ENCODE measurements at regions not wholly inside any gene's neighbourhood (a gene's known extent, or its start where the extent isn't known, plus 50 kb on each side); places are given as distances from the start of the nearest gene placed in this dataset.

DNA sequence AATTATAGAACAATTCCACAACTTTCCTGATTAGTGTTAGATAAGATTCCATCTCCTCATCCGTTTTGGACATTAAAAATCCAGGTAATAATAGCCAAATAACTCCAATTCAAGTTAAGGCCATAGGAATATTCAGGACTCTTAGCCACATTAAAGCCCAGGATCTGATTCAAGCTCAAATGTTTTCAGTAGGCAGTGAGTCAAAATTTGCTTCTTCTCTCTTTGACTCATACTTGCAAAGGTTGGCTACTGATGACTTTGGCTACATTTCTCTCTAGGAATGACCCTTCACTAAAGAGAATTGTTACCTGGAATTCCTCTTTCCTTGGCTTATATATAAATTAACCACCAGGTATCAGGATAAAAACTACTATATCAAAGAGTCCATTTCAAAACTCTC is 354.9 kb upstream of the HS3ST1 start (continued):
- TF ChIP-seq, protein P1, sequence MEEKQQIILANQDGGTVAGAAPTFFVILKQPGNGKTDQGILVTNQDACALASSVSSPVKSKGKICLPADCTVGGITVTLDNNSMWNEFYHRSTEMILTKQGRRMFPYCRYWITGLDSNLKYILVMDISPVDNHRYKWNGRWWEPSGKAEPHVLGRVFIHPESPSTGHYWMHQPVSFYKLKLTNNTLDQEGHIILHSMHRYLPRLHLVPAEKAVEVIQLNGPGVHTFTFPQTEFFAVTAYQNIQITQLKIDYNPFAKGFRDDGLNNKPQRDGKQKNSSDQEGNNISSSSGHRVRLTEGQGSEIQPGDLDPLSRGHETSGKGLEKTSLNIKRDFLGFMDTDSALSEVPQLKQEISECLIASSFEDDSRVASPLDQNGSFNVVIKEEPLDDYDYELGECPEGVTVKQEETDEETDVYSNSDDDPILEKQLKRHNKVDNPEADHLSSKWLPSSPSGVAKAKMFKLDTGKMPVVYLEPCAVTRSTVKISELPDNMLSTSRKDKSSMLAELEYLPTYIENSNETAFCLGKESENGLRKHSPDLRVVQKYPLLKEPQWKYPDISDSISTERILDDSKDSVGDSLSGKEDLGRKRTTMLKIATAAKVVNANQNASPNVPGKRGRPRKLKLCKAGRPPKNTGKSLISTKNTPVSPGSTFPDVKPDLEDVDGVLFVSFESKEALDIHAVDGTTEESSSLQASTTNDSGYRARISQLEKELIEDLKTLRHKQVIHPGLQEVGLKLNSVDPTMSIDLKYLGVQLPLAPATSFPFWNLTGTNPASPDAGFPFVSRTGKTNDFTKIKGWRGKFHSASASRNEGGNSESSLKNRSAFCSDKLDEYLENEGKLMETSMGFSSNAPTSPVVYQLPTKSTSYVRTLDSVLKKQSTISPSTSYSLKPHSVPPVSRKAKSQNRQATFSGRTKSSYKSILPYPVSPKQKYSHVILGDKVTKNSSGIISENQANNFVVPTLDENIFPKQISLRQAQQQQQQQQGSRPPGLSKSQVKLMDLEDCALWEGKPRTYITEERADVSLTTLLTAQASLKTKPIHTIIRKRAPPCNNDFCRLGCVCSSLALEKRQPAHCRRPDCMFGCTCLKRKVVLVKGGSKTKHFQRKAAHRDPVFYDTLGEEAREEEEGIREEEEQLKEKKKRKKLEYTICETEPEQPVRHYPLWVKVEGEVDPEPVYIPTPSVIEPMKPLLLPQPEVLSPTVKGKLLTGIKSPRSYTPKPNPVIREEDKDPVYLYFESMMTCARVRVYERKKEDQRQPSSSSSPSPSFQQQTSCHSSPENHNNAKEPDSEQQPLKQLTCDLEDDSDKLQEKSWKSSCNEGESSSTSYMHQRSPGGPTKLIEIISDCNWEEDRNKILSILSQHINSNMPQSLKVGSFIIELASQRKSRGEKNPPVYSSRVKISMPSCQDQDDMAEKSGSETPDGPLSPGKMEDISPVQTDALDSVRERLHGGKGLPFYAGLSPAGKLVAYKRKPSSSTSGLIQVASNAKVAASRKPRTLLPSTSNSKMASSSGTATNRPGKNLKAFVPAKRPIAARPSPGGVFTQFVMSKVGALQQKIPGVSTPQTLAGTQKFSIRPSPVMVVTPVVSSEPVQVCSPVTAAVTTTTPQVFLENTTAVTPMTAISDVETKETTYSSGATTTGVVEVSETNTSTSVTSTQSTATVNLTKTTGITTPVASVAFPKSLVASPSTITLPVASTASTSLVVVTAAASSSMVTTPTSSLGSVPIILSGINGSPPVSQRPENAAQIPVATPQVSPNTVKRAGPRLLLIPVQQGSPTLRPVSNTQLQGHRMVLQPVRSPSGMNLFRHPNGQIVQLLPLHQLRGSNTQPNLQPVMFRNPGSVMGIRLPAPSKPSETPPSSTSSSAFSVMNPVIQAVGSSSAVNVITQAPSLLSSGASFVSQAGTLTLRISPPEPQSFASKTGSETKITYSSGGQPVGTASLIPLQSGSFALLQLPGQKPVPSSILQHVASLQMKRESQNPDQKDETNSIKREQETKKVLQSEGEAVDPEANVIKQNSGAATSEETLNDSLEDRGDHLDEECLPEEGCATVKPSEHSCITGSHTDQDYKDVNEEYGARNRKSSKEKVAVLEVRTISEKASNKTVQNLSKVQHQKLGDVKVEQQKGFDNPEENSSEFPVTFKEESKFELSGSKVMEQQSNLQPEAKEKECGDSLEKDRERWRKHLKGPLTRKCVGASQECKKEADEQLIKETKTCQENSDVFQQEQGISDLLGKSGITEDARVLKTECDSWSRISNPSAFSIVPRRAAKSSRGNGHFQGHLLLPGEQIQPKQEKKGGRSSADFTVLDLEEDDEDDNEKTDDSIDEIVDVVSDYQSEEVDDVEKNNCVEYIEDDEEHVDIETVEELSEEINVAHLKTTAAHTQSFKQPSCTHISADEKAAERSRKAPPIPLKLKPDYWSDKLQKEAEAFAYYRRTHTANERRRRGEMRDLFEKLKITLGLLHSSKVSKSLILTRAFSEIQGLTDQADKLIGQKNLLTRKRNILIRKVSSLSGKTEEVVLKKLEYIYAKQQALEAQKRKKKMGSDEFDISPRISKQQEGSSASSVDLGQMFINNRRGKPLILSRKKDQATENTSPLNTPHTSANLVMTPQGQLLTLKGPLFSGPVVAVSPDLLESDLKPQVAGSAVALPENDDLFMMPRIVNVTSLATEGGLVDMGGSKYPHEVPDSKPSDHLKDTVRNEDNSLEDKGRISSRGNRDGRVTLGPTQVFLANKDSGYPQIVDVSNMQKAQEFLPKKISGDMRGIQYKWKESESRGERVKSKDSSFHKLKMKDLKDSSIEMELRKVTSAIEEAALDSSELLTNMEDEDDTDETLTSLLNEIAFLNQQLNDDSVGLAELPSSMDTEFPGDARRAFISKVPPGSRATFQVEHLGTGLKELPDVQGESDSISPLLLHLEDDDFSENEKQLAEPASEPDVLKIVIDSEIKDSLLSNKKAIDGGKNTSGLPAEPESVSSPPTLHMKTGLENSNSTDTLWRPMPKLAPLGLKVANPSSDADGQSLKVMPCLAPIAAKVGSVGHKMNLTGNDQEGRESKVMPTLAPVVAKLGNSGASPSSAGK (IDR thresholded peaks at IDR 0.05): no peak
- TF ChIP-seq, protein P2, sequence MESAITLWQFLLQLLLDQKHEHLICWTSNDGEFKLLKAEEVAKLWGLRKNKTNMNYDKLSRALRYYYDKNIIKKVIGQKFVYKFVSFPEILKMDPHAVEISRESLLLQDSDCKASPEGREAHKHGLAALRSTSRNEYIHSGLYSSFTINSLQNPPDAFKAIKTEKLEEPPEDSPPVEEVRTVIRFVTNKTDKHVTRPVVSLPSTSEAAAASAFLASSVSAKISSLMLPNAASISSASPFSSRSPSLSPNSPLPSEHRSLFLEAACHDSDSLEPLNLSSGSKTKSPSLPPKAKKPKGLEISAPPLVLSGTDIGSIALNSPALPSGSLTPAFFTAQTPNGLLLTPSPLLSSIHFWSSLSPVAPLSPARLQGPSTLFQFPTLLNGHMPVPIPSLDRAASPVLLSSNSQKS (CRISPR knock-in tag; IDR thresholded peaks at IDR 0.05): no peak

All from K562 (cell line).